NT2/D1 (cell line): ENCODE measurements at regions not wholly inside any gene's neighbourhood (a gene's known extent, or its start where the extent isn't known, plus 50 kb on each side); places are given as distances from the start of the nearest gene placed in this dataset.

ENCODE experiments used
- SUZ12 ChIP-seq: IDR thresholded peaks from 2 replicates; pipeline ENCODE4 v1.6.1; 2011; ENCODE audit not compliant: insufficient read length, insufficient read depth; ENCODE audit errors: extremely low read depth
- YY1 ChIP-seq: IDR thresholded peaks from 2 replicates; pipeline ENCODE4 v1.6.1; 2011; ENCODE audit not compliant: insufficient read length, insufficient read depth

- TF ChIP-seq YY1: no peak
- no peak for TF ChIP-seq SUZ12
Measured at GRCh38 chr7:41351091-41351490, 351.8 kb downstream of the INHBA start.
